ENCODE measurements at regions not wholly inside any gene's neighbourhood (a gene's known extent, or its start where the extent isn't known, plus 50 kb on each side); places are given as distances from the start of the nearest gene placed in this dataset.

DNA sequence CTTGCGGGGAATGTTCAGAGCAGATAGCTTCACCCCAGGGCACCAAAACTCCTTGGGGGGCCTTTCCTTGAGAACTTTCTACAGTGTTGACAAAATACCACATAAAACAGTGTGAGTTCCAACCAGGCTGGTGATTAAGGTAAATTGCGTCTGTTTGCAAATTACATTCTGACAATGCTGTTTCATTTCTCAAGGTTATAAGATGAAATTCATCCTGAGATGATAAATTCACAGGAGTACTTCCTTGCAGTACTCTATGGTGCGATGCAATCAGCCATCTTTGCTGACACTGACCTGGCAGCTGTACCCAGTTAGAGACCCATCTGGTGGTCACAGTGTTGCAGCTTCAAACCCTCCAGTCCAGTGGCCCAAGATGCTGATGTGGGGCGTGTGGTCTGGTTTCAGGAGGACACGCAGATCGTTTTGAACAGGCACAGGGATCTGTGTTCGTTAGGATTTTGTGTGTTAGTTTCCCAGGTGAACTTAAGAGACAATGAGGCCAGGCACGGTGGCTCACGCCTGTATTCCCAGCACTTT, 99.5 kb upstream of the SLC66A3 start:
- no peak for TF ChIP-seq POLR2A (IDR thresholded peaks at IDR 0.05)
- TF ChIP-seq CTCF (IDR thresholded peaks at IDR 0.05): no peak

Measured in heart left ventricle (tissue), 13 donors.